Activated CD8-positive, alpha-beta memory T cell treated with anti-CD3 and anti-CD28 coated beads, Interleukin-2, amount 50 U/mL, for 48 hours (primary cell): ENCODE measurements at regions not wholly inside any gene's neighbourhood (a gene's known extent, or its start where the extent isn't known, plus 50 kb on each side); places are given as distances from the start of the nearest gene placed in this dataset.
"Not testable (repeated sequence)": the region's sequence is repeated elsewhere in the genome, so short reads cannot be mapped to it uniquely, and the experiment has no call there.

Source experiments
- DNase-seq: peaks from one replicate; pipeline ENCODE4 v3.0.0-alpha.2; 2020

DNA sequence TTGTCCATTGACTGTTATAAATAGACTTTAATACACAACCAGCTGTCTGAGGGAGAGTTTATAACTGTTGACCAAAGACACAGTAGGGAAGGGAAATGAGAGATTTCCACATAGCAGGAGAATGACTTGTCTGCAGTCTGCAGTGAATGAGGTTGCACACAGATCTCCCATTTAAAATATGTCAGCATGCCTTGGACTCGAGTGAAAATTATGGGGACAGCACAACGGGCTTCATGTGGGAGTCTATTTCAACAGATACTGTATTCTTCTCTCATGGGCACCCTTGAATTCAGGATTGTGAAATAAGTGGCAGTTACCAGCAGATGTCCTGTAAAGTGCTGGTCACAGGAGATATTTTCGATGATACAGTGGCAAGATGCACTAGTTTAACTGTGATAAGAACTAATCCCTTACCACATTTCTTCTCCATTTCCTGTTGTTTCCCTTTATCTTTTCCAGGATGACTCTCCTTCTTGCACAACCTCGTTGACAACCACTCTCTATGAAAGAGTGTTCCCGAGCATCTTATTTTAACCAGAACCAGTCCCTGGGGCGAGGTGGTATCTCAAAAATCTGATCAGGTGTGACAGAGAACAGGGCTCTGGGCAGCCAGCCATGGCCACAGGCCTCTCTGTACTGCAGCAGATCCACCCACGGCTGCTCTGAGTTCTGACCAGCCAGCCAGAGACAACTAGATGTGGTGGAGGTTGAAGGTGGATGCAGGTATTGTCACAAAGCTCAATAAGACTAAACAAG is 51.5 kb upstream of the MAP3K1 start:
- DNase-seq: no peak

DNA sequence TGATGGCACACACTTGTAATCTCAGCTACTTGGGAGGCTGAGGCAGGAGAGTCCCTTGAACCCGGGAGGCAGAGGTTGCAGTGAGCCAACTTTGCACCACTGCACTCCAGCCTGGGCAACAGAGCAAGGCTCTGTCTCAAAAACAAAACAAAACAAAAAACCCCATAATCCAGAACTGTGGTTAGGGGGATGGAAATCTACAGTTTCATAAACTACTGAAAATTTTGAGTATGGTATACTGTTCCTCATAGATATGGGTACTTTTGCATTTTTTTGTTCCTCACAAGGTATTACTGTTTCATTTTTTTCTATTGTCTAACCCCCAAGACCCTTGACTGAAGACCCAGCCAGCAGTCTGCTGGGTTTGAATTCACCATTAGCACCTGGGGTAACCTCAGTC is 52.2 kb upstream of the MAP3K1 start:
- no peak for DNase-seq

DNA sequence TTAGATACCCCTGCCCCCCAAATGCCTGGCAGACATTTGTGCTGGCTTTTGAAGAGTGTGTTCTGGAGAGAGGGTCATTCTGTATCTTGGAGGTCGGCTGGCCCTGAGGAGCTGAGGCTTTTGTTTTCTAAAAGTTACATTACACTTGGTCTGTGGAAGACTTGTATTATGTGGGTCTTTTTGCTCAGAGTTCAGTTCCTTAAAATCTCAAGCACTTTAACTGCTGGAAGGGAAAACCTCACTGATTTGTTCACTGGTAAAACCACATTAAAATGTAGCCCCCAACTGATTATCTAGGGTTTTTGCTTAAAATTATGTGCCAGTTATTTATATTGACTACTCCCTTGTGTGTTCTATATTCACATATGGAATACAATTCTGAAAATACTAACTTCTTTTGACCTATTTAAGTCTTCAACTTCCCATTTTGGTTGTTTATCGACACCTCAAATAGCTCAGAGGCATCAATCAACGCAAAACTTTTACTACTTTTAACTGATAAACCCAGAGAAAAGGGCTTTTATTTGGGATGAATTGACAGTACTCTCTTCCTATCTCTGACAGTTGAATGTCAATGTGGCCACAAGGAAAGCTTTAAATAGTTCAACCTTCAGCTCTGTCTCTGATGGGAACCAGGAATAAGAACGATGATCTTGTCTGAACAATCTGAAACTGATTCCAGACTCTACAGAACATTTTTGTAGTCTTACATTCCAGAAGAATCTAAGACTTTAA is 54.0 kb upstream of the MAP3K1 start:
- no peak for DNase-seq

DNA sequence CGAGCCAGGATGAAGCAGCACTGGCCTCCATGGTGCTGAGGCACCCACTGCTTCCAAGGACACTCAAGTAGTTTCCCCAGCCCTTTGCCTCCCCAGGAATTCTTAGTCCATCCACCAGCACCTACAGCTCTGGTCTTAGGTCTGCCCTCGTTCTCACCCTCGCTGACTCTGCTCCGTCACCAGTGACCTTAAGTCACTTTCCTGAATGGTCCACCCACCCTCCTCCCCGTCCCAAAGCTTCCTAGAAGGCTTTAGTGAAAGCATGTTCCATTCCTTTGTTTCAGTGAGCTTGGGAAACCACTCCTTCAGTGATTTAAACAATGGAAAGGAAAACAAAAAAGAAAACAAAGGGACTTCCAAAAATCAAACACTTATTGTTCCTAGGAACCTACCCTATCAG is 54.6 kb upstream of the MAP3K1 start:
- DNase-seq: no peak

DNA sequence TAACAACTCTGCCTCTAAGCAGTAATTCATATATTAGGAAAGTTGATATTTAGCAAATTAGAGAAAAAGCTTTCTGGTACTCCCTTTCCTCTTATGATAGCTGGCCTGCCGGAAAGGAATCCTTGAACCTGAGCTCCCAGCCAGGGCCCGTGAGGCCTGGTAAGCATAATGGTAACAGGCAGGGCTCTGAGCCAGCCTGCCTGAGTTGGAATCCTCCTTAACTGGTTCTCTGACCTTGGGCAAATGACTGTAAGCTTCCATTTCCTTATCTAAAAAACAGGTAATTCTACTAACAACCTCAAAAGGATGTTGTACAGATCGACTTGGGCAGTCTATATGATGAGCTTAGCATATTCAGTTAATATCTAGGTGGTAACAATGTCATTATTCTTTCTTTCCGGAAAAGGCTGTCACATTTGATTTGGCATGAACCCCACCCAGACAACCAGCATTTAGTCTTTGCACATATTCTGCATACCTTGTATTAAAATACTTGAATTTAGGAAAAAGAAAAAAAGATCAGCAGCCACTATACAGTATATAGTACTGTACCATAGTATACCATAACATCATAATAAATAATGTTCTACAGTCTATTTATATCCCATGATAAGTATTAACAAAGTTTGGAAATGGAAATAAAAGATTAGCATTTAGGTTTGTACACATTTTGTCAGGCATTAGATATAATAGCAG is 55.7 kb upstream of the MAP3K1 start:
- DNase-seq: no peak

DNA sequence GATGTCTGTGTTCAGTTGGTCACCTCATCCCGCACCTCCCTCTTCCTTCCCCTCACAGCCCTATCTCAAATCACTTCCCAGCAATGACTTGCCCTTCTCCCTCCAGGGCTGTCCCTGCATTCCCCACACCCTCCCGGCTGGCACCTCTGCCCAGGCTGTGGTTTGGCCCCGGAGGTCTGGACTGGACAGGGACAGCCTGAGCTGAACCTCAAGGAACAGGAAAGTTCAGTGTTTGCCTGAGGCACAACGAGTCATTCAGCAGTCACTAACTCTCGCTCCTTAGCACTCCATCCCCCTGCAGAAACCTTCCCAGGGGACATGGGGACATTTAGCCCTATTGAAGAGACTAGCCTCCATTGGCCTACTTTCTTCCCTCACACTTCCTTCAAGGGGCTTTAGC is 58.3 kb upstream of the MAP3K1 start:
- no peak for DNase-seq

DNA sequence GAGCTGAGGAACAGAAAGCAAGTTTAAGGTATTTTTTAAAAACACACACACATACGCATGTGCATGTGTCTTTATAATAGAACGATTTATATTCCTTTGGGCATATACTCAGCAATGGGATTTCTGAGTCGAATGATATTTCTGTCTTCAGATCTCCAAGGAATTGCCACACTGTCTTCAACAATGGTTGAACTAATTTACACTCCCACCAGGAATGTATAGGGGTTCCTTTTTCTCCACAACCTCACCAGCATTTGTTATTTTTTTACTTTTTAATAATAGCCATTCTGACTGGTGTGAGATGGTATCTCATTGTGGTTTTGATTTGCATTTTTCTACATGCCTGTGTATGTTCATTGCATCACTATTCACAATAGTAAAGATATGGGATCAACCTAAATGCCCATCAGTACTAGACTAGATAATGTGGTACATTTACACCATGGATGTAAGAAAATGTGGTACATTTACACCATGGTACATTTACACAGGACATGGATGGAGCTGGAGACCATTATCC is 60.3 kb upstream of the MAP3K1 start:
- no peak for DNase-seq

DNA sequence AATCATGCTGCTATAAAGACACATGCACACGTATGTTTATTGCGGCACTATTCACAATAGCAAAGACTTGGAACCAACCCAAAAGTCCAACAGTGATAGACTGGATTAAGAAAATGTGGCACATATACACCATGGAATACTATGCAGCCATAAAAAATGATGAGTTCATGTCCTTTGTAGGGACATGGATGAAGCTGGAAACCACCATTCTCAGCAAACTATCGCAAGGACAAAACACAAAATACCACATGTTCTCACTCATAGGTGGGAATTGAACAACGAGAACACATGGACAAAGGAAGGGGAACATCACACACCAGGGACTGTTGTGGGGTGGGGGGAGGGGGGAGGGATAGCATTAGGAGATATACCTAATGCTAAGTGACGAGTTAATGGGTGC is 61.8 kb upstream of the MAP3K1 start:
- DNase-seq: not testable (repeated sequence)

DNA sequence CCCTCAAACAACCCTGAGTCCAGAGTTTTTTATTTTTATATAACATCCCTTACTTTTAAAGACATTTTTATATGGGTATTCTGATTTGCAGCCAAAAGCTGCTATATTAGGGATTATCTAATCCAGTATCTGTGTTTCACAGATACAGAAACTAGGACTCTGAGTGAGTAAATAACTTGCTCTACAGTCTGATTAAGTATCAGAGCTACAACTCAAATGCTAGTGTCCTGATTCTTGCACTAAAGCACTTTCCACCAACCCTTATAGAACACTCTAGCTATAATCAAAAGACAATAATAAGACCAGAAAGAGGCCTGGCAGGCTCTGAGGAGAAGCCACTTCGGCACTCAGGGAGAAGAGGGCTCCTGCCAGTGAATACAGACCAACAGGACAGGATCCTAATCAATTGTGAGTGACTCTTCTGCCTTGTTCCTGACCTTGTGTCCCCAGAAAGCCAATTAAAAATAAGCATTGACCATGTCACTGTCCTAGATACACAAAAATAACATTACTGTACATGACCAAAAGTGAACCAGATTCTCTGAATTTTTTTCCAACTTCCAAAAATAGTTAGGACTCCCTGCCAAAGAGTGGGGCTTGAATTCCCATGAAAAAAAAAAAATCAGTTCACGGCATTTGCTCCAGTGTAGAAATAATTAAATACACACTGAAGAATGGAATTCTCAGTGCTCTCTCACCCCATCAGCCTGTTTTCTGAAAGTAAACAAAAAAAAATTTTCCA is 63.6 kb upstream of the MAP3K1 start:
- DNase-seq: no peak

DNA sequence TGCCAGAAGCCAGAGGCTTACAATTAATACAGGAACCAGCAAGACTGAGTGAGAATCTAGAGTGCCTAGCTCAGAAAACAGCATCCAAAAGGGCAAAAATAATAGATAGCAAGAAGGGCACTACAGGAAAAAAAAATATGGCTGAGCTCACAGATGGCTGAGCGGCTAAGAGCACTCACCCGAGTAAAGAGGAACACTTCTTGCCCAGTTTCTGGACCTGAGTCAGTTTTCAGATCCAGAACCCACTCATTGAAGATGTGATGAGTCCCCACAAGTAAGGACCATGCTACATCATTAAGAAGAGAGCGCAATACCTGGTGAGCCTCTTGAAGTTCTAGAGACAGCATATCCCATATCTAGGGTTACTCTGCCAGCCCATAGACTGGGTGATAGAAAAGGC is 65.5 kb upstream of the MAP3K1 start:
- no peak for DNase-seq

DNA sequence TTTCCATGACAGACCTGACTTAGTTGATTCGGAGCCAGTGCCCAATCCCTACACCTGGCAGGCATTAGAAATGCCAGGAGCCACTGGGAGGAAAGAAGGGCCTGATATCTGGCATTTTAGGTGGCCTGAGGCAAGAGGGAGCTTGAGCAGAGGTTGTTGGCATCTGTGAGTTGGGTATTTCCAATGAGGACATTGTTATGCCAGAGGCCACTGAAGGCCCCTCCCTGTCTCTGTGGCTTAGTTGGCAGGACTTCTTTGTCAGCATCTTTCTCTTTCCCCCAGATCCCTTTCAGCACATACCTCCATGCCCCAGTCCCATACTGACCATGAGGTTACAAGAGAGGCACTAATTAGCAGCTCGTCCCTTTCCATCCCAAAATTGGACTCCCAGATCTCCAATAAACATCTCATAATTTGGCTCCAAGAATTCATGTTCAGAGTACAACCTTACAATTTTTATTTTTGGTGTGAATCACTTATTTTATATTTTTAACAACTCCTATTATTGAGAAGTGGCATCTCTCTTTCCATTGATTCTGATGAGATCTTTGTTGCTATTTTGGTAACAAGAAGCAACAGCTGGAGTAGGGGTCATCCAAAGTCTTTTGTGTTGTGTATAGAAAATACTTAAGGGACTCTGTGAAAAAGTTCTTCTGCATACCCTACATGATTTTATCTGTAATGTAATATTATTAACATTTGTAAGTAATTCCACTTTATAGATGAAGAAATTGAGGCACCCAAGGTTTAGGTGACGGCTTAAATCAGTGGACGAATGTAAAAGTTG is 68.6 kb upstream of the MAP3K1 start:
- no peak for DNase-seq

DNA sequence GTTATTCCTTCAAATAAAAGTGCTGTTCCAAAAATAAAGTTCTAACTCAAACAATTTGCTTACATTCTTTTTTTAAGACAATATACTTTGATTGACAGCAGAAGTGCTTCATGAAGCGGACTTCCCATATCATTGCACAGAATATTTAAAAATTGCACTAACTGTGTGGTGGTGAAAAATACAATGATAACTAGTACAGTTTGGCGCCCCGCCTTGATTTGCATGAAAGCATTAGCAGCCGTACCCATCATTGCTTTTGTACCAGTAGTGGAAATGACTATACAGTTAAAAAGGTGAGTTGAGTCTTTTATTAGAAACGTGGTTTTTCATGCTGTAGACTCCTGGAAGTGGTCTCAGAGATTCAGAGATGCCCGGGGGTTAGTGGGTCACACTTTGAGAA is 69.5 kb upstream of the MAP3K1 start:
- no peak for DNase-seq

DNA sequence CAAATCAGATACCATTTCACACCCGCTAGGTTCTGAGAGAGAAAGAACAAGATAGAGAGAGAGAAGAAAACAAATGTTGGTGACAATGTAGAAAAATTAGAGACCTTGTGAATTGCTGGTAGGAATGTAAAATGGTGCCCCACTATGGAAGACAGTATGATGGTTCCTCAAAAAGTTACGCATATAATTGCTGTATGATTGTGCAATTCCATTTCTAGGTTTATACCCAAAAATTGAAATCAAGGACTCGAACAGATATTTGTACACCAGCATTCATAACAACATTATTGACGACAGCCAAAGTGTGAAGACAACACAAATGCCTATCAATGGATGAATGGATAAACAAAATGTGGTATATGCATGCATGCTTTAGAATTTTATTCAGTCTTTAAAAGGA is 74.5 kb upstream of the MAP3K1 start:
- DNase-seq: no peak

DNA sequence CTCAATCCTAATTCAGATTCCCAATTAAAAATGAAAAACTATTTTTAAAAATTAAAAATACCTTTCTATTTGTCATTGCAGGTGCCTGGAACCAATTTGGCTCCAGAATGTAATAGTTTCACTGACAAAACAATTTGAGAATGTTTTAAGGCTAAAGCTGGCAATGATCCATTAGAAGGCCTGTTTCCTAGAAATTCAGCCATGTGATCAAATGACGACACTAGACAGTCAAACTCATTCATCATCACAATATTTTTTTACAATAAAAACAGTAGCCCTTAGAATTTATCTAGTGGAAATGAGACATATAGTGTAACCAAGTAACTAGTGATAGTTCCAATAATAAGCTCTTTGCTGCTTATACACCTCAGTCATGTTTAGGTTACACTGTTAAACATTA is 75.4 kb upstream of the MAP3K1 start:
- DNase-seq: no peak

DNA sequence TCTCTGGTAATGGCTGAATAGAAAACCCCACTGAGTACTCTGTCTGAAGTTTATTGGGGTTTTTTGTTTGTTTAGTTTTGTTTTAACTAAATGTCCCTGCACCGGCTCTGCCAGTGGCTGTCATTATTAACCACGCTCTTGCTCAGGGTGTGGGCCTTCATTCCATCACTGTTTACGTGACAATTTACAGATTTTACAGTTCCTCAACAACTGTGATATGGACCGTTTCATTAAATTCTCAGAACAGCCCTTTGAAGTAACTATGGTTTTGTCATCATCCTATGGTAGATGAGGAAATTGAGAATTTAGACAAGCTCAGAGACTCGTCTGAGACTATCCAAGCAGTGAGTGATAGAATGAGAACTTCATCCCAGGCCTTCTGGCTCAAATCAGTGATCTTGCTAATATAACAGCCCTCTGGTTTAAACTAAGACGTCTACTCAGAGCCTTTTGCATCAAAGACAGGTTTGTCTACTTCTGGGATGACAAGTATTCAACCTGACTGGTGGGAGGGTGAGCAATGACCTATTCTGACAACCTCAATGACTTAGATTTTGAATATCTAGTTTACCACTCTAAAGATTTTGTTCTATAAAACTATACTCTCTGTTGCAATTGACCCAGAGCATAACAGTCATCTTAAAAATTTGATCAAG is 77.3 kb upstream of the MAP3K1 start:
- no peak for DNase-seq

DNA sequence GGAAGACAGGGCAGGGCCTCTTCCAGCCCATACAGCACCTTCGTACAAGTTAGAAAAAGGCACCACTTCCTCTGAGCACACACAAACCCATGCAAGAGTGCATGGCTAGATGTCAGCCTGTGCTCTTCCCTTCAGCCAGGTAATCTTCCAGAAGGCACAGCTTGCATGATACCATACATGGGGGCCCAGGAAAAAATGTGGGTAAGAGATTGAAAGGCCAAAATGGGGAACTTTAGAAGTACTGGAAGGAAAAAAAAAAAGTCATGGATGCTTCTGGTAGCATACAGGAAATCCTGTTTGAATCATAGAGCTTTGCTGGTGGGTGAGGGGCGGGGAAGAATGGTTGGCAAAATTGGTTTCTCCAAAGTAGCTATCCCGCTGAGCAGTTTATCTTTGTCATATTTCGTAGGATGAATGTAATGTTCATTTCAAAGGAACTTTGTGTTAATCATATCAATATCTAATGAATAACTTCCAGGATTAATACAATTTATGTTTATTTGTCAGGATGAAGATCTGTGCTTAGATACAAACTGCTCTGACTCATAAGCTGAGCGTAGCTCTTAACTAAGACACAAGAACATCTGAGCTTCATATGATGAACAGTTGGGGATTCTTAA is 78.2 kb upstream of the MAP3K1 start:
- no peak for DNase-seq

DNA sequence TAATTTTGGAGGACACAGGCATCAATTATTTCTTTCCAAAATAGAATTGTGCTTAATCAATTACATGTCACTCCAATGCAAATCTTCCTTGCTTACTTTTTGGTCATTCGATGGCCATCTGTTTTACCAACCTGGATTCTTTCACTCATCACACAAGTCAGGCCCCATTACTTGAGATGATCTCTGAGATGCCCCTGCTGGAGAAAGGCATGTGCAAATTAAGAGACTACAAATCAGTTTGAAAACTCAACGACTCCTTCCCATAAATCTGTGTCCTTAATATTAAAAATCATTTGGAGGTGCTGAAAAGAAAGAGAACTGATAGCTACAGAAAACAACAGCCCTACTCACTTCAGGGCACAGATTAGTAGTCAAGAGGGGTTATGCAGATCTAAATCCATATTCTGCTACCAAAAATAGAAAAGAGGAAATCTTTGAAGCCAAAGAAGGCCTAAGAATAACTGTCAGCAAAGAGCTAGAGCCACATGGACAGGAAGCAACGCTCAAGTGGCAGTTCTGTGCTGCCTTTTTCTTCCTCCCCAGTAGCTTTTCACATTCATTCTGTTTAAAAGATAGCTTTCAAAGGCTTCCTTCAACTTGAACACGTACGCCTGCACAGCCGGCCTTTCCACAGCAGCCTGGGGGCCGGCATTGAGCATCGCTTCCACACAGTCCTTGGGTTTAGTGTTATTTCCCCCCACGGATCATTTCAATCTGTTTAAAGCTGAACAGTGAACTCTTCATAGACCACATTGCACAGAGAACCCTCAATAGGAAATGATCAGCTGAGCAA is 79.3 kb upstream of the MAP3K1 start:
- no peak for DNase-seq

DNA sequence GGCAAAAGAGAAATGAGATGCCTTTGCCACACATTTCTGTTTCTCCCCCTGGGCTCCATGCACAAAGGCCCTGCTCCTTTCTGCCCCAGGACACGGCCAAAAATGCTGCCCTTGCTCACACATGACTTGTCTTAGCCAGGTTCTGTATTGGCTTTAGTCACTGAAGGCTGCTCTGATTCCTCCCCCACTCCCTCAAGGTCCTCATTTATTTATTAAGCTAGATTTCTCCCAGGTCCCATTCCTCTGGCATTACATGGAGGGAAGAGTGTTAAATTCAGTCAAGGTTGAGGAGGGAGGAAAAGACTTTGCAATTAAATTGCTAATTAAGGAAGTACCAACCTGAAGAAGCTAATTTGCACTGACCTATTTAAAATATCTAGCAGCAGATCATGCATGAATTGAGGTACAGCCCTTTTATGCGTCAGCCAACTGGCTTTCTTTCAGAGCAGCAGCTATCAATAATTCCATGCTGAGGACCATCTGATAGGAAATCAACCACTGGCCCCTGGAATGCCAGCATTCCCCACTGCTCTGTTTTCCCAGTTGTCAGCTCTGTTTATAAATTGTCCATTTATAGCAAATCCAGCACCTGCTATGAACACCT is 81.2 kb upstream of the MAP3K1 start:
- DNase-seq: no peak

DNA sequence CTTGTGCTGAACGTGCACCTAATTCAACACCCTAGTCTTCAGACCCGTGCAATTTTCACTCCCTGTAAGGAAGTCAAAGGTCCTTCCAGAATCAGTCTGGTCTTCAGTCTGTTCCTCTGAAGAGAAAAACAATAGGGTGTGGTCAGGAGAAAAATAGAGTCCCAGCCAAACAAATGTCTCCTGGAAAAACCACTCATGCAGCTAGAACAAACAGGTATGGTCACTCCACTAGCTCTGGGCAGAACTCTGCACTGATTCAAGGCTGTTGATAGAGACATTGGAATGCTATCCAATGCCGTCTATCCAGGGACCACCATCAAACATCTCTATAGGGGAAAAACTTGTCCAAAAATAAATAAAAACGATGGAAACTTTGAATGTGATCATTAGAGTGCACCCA is 81.8 kb upstream of the MAP3K1 start:
- DNase-seq: no peak

DNA sequence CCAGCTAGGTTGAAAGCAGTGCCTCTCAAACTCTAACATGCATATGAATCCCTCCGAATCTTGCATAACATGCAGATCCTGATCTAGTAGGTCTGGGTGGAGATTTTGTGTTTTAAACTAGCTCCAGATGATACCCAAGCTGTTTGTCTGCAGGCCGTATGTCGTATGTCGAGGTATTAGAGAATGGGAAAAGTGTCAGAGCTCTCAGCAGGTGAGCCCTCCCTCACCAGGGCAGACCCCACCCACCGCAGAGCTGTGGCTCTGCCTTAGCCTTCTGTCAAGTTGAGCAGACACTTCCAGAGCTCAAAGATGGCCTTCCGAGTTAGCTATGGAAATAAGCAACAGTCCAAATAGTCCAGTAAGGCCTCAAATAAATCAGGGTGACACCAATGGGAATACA is 83.2 kb upstream of the MAP3K1 start:
- DNase-seq: no peak
